WERI-Rb-1 (cell line): ENCODE measurements at regions not wholly inside any gene's neighbourhood (a gene's known extent, or its start where the extent isn't known, plus 50 kb on each side); places are given as distances from the start of the nearest gene placed in this dataset.

ENCODE experiments used
- DNase-seq: peaks from one replicate; pipeline ENCODE4 v3.0.0-alpha.2; 2020
- H3K27ac ChIP-seq: fragments of 250-450 bp; sonication (Bioruptor Pico); 2 replicates; pipeline ENCODE4 v1.5.1; 2020; ENCODE audit warnings: mild to moderate bottlenecking, moderate library complexity
- H3K27me3 ChIP-seq: fragments of 250-450 bp; sonication (Bioruptor Pico); 2 replicates; pipeline ENCODE4 v1.5.1; 2021; ENCODE audit warnings: mild to moderate bottlenecking, low read depth, moderate library complexity; ENCODE audit not compliant: insufficient read depth, severe bottlenecking
- H3K36me3 ChIP-seq: fragments of 250-450 bp; sonication (Bioruptor Pico); 2 replicates; pipeline ENCODE4 v1.5.1; 2020; ENCODE audit warnings: mild to moderate bottlenecking, moderate library complexity
- H3K4me3 ChIP-seq: 2 replicates; pipeline ENCODE4 v1.5.1; 2011; ENCODE audit warnings: low read depth, mild to moderate bottlenecking, control low read depth, low read length
- H3K9me3 ChIP-seq: fragments of 250-450 bp; sonication (Bioruptor Pico); 2 replicates; pipeline ENCODE4 v1.5.1; 2021; ENCODE audit warnings: mild to moderate bottlenecking, moderate library complexity; ENCODE audit not compliant: severe bottlenecking
- CTCF ChIP-seq: IDR thresholded peaks from 2 replicates; pipeline ENCODE4 v1.5.1; 2011; ENCODE audit warnings: low read depth, mild to moderate bottlenecking, control low read depth, inconsistent platforms, low read length

DNA sequence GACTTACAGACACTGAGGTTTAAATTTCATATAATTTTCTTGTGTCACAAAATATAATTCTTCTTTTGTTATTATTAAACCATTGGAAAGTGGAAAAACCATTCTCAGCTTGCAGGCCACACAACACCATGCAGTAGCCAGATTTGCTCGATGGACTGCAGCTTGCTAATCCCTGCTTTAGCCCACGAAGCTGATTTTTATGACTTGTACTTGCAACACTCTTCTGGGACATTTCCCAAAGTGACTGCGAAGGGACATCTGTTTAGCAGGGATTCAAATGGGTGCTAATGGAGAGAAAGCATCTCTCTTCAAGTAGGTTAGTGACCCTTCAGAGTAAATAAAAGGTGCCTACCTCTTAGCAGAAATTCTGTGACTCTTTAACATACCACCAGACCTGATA, 304.6 kb upstream of the ZFP64 start:
- Histone ChIP-seq H3K27ac (no peak overlapping the region), H3K9me3 (no peaks in the 10 kb centered on the region), H3K4me3 (no peak overlapping the region), H3K36me3 (no peaks in the 10 kb centered on the region), H3K27me3 (peaks cover 81% of the 10 kb centered on the region)
- DNase-seq = no peak
- no peak for TF ChIP-seq CTCF

- no peak for TF ChIP-seq CTCF
- H3K27me3 ChIP-seq = peaks cover 78% of the 10 kb centered on the region
- H3K27ac ChIP-seq = no peak overlapping the region
- no peaks in the 10 kb centered on the region for H3K9me3 ChIP-seq
- no peaks in the 10 kb centered on the region for H3K36me3 ChIP-seq
- H3K4me3 ChIP-seq = no peak overlapping the region
- no peak for DNase-seq
These were observed 302.7 kb upstream of the ZFP64 start for GRCh38 chr20:52494244-52494643.

- no peaks in the 10 kb centered on the region for H3K36me3 ChIP-seq
- TF ChIP-seq CTCF = no peak
- H3K9me3 ChIP-seq = no peaks in the 10 kb centered on the region
- no peak overlapping the region for H3K4me3 ChIP-seq
- DNase-seq = no peak
- no peak overlapping the region for H3K27ac ChIP-seq
- peaks cover 75% of the 10 kb centered on the region for H3K27me3 ChIP-seq
These were observed 301.7 kb upstream of the ZFP64 start for GRCh38 chr20:52493171-52493721.

DNA sequence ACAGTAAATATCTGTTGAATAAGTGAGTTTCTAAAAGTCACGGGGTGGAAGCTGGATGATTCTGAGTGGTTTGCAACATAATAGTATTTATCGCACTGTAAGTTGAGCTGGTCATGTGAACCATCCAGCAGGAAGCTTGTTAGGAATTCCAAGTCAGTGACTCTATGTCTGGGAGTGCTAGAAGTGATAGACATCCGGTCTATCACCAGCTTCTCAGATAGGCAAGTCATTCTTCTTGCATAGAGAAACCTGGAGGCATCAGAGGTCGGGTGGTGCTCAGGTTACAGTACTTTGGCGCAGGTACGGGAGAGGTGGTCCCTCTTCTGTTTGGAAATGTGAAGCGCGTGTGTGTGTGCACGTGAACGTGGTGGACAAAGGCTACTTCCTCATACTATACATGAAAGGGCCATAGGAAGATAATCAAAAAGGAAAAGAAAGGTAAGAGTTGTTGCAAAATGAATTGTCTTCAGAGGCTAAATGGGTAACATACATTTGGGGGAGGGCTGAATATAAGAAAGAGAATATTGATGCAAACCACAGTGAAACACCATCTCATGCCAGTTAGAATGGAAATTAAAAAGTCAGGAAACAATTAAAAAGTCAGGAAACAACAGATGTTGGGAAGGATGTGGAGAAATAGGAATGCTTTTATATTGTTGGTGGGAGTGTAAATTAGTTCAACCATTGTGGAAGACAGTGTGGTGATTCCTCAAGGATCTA, 299.3 kb upstream of the ZFP64 start:
- peaks cover 69% of the 10 kb centered on the region for H3K27me3 ChIP-seq
- no peak for DNase-seq
- H3K27ac ChIP-seq = no peak overlapping the region
- H3K9me3 ChIP-seq = no peaks in the 10 kb centered on the region
- H3K36me3 ChIP-seq = no peaks in the 10 kb centered on the region
- H3K4me3 ChIP-seq = no peak overlapping the region
- TF ChIP-seq CTCF = no peak

DNA sequence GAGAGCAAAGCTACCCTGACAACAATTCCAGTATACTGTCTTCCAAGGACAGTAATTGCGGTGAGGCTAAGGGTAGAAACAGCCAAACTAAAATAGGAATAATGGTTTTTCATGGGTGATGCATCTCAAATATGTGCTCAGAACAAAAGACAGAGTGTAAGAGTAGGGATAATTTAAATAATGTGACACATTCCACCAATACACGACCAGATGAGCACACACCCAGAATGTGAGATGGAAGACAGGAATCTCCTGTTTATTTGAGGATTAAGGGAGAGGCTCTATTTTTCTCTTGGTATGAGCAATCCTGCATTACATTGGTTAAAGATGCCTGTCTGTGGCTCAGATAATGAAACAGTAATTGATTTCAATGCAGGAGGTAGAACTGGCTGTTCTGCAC, 292.9 kb upstream of the ZFP64 start:
- Histone ChIP-seq H3K9me3 (no peaks in the 10 kb centered on the region), H3K27ac (no peak overlapping the region), H3K4me3 (no peak overlapping the region), H3K27me3 (peaks cover 46% of the 10 kb centered on the region), H3K36me3 (no peaks in the 10 kb centered on the region)
- TF ChIP-seq CTCF = no peak
- DNase-seq = no peak

GRCh38 chr20:52483382-52483781, 291.8 kb upstream of the ZFP64 start:
- H3K9me3 ChIP-seq = no peaks in the 10 kb centered on the region
- no peak for DNase-seq
- H3K4me3 ChIP-seq = no peak overlapping the region
- no peak for TF ChIP-seq CTCF
- no peak overlapping the region for H3K27ac ChIP-seq
- H3K36me3 ChIP-seq = no peaks in the 10 kb centered on the region
- peaks cover 45% of the 10 kb centered on the region for H3K27me3 ChIP-seq
